SH-SY5Y (cell line): ENCODE measurements at regions not wholly inside any gene's neighbourhood (a gene's known extent, or its start where the extent isn't known, plus 50 kb on each side); places are given as distances from the start of the nearest gene placed in this dataset.

ENCODE experiments used
- GATA2 ChIP-seq: IDR thresholded peaks from 2 replicates; pipeline ENCODE4 v1.6.1; 2011; ENCODE audit warnings: mild to moderate bottlenecking, low read depth, low read length
- GATA3 ChIP-seq: IDR thresholded peaks from 2 replicates; pipeline ENCODE4 v1.6.1; 2011; ENCODE audit warnings: low read depth, mild to moderate bottlenecking, low read length, moderate library complexity

DNA sequence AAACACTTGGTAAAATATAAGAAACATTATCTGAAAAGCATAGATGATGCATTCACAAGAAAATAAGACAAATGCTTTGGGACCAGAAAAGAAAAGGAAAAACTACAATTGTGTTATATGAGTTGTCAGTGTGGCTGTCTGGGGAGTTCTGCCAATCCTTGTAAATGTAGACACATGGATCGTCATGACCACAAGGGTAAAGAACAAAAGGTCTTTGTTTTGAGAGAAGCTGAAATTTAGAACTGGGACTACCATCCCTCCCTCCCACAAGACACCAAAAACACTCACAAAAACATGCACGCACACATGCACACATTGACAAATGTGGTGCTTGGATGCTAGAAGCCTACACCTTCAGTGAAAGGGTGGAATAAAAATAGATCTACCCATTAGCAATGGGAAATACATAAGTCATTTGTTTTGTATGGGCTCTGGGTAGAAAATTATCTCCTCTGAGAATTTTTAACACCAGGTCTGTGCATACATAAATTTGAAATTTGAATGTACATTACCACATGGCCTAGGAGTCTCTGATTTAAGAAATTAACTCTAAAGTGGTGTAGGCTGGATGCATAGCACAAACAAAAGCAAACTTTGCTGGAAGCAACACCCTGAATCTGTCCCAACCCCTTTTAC is 266.2 kb upstream of the SLC39A10 start:
- no peak for TF ChIP-seq GATA3
- TF ChIP-seq GATA2, result no peak
